ENCODE measurements at regions not wholly inside any gene's neighbourhood (a gene's known extent, or its start where the extent isn't known, plus 50 kb on each side); places are given as distances from the start of the nearest gene placed in this dataset.
A peak's percentile ranks its signal among the peaks of the same experiment; 100 is the strongest.

- no peak for DNase-seq
Measured at GRCh38 chr11:116527180-116527991, 245.4 kb downstream of the BUD13 start.

GRCh38 chr11:116525961-116526495 lies 246.8 kb downstream of the BUD13 start:
- DNase-seq = no peak

- peak in 1 of 5 donors; percentile 56 for DNase-seq
Measured at GRCh38 chr11:116519499-116519898, 253.3 kb downstream of the BUD13 start.

DNA sequence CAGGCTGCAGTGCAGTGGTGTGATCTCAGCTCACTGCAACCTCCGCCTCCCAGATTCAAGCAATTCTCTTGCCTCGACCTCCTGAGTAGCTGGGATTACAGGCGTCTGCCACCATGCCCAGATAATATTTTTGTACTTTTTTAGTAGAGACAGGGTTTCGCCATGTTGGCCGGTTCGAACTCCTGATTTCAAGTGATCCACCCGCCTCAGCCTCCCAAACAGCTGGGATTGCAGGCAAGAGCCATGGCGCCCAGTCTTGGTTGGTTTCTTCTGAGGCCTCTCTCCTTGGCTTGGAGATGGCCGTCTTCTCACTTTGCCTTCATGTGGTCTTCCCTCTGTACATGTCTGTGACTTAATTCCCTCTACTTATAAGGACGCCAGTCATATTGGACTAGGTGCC lies 254.6 kb downstream of the BUD13 start:
- DNase-seq = no peak

GRCh38 chr11:116517584-116517983 lies 255.2 kb downstream of the BUD13 start:
- DNase-seq = no peak

DNA sequence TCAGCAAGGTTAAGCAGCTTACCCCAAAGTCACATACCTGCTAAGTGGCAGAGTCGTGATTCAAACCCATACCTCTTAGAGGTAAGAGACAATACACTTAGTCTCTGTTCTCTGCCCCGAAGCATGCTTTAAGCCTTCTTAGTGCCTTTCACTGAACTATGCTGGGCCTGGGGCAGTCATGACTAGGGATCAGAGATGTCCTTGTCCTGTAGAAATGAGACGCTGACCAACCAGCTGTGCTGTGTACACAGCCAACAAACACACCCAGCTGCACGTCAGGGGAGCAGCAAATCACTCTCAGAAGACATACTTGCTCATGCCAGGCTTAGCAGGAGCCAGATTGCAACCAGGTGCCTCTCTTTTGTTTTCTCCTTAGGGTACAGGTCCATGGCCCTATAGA lies 255.7 kb downstream of the BUD13 start:
- no peak for DNase-seq

GRCh38 chr11:116515664-116516184 lies 257.1 kb downstream of the BUD13 start:
- no peak for DNase-seq

DNA sequence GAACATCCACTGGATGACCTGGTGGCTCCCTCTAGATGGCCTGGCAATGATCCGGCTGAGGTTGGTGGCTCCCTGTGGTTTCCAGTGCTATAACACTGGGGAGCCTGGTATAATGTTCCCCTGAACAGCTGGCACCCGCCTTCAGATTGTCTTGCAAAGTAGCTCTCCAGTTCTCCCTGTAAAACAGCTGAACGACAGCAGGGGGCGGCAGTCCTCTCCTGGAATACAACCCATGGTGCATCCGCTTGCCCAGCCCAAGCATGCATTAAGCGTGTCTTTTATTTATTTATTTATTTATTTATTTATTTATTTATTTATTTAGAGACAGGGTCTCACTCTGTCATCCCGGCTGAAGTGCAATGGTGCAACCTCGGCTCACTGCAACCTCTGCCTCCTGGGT lies 258.9 kb downstream of the BUD13 start:
- DNase-seq = peak in 1 of 5 donors; percentile 20

GRCh38 chr11:116513278-116513823 lies 259.4 kb downstream of the BUD13 start:
- no peak for DNase-seq

- DNase-seq = no peak
Measured at GRCh38 chr11:116512841-116513240, 259.9 kb downstream of the BUD13 start.

- no peak for DNase-seq
Measured at GRCh38 chr11:116511684-116512083, 261.1 kb downstream of the BUD13 start.

- no peak for DNase-seq
Measured at GRCh38 chr11:116510886-116511650, 261.7 kb downstream of the BUD13 start.

GRCh38 chr11:116510166-116510565 lies 262.6 kb downstream of the BUD13 start:
- DNase-seq = no peak

GRCh38 chr11:116509551-116509950 lies 263.2 kb downstream of the BUD13 start:
- DNase-seq = no peak

DNA sequence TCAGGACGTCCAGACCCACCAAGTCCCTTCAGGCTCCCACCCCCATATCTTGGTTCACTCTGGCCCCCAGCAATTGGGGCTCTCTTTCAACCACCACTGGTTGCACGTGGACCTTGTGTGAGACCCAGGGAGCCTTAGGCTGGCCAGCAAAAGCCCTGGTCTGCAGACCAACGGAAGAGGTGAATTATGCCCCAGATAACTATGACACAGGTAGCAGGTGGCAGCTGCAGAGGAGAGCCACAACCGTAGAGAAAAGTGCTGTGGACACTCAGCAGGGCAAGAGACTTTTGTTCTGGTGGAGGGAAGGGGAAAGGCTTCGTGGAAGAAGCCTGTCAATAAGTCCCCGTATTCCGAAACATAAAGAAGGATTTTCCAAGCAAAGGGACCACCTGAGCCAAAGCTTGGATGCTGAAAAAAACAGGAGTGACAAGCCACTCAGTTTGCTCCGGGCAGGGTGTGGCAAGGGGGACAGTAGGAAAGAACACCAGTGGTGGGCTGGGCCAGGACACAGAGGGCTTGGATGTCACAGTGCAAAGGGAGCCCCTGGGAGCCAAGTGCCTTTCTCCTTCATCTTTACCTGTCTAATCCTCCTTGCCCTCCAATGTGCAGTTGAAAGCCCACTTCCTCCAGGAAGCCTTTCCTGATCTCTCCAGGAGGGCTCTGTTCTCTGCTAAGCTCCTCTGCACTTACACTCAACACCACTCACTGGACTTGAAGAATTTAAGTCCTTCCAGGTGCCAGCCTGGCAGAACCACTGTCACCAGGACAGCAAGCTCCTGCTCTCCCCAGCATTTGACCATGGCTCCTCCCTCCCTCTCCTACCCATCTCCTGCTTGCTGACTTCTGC lies 264.7 kb downstream of the BUD13 start:
- no peak for DNase-seq

- no peak for DNase-seq
Measured at GRCh38 chr11:116507016-116507415, 265.8 kb downstream of the BUD13 start.

DNA sequence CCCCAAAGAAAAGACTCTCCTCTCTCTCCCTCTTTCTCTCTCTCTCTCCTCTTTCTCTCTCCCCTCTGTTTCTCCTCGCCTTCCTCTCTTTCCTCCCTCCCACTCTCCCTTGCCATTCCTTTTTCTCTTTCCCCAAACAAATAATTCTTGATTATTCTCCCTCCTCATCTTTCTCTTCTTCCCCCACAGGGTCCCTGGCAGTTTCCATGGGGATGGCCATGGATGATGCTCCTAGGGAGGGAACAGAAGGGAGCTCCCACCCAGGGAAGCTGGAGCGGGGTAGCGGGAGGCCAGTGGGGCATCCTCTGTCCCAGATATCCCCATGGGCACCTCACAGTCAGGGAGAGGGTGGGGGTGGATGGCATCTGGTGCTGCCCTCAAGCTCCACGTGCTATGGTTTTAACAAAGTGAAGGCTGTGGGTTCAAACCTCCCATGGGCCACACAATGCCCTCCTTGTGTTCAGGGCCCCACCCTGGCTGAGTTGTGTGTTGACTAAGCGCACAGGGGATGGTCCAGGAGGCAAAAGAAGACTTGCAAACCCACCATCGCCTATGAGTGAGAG lies 266.4 kb downstream of the BUD13 start:
- DNase-seq = no peak

DNA sequence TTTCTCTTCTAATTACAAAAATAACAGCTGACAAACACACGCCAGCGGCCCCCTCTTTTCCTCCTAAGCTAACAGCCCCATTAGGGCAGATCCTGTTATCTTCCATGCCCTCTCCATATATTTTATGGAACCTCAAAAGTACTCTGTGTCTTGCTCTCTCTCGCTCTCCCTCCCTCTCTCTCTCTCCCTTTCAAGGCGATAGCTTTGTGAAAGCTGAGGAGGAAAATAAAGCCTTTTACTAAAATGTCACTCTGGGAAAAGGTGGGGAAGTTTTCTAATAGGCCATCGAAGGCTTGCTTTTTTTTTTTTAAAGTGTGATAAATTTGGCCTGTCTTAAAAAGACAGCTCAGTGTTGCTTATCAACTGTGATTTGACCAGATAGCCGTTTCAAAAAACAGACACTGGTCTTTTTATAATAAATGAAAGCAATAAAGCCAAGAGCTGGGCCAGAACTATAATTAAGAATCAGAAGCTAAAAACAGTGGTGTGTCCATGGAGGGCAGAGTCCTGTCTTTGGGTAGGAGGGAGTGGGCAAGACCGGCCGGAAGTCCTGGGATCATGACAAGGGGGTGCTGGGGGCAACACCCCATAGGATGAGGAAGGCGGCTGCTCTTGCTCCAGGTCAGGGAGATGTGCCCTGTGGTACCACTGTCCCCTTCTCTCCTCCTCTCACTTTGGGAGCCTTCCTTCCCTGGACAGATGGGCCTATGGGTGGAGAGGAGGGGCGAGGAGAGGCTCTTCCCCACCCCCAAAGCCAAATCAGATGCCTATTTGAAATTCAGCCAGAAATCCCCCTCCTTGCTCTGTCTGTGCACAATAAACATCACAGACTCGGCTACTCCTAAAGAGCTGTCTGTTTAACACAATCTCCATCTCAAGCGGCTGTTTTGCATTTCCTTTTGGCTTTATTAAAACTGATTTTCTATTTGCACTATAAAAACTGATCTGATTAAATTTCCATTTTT lies 267.2 kb downstream of the BUD13 start:
- DNase-seq = no peak

DNA sequence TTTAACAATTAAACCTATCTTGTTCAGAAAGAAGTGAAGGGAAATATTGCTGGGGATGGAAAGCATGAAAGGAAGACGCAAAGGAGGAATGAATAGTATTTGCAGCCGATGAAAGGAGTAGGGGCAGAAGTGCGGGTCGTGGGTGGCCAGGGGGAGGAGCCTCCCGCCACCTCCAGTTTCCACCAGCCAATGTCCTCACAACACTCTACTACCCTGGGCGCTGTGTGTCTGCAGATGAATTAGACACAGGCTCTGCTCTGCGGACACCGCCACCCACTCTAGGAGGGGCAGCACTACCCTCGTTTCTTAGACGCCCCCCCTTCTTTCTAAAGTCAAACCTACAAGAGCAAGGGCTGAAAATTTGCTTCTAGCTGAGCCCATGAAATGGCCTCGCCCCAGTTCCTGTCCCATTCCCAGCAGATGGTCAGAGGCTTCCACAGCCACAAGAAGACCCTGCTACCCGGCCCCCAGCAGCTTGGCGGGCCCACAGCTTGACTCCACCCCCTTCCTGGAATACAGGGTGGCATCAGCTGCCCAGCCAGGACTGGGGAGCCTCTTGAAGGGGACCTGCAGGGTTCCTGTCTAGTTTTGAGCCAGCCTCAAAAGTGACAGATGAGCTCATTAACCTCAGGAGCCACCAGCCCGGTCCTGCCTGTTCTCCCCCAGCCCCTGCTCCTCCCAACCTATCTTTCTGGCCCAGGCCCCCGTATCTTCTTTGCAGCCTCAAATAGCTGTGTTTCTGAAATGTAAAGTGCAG lies 268.1 kb downstream of the BUD13 start:
- no peak for DNase-seq

All from T-helper 1 cell (primary cell).